Caco-2 (cell line): ENCODE measurements at regions not wholly inside any gene's neighbourhood (a gene's known extent, or its start where the extent isn't known, plus 50 kb on each side); places are given as distances from the start of the nearest gene placed in this dataset.

ENCODE experiments used
- BruUV-seq: library from RNA; stranded (reverse); fragments of 400-500 nt; replicated peaks from 2 replicates; lab custom pipeline; 2021; lab: Mats Ljungman, UMichigan
- CTCF ChIA-PET: fragments of 300-600 bp; sonication (Branson Sonifier 250); formaldehyde crosslinking; loops from one replicate; lab custom pipeline; 2022; ENCODE audit warnings: antibody characterized with exemption; lab: Charles Lee
- POLR2A ChIA-PET: fragments of 300-600 bp; sonication (Branson Sonifier 250); formaldehyde crosslinking; loops from one replicate; lab custom pipeline; 2022; ENCODE audit warnings: antibody characterized with exemption; lab: Charles Lee
- DNase-seq, 2 experiments: peaks; one replicate each; pipeline versions ENCODE4 v3.0.0 to v3.0.0-alpha.2; 2020 to 2022
- H3K27me3 ChIP-seq: replicated peaks from 2 replicates; pipeline ENCODE4 v1.6.0; 2011; ENCODE audit warnings: low read length; ENCODE audit not compliant: control insufficient read depth, insufficient read depth
- H3K36me3 ChIP-seq: 2 replicates; pipeline ENCODE4 v1.5.1; 2011; ENCODE audit warnings: low read length; ENCODE audit not compliant: control insufficient read depth, insufficient read depth
- H3K4me1 ChIP-seq: fragments of 250-450 bp; sonication (Bioruptor Pico); 2 replicates; pipeline ENCODE4 v1.5.1; 2020; ENCODE audit warnings: mild to moderate bottlenecking
- H3K4me3 ChIP-seq: 2 replicates; pipeline ENCODE4 v1.5.1; 2011; ENCODE audit warnings: low read depth, mild to moderate bottlenecking, control low read depth, low read length
- H3K9me3 ChIP-seq: fragments of 250-450 bp; sonication (Bioruptor Pico); 2 replicates; pipeline ENCODE4 v1.5.1; 2020; ENCODE audit warnings: mild to moderate bottlenecking, moderate library complexity
- H3K27ac Mint-ChIP-seq: one replicate; pipeline ENCODE4 v1.8.0; 2022; ENCODE audit warnings: mixed read lengths; ENCODE audit not compliant: unreplicated experiment
- H3K27me3 Mint-ChIP-seq: one replicate; pipeline ENCODE4 v1.8.0; 2022; ENCODE audit warnings: mixed read lengths; ENCODE audit not compliant: insufficient read depth, unreplicated experiment
- H3K36me3 Mint-ChIP-seq: one replicate; pipeline ENCODE4 v1.8.0; 2022; ENCODE audit warnings: mild to moderate bottlenecking, mixed read lengths; ENCODE audit not compliant: insufficient read depth, unreplicated experiment
- H3K4me1 Mint-ChIP-seq: one replicate; pipeline ENCODE4 v1.8.0; 2022; ENCODE audit warnings: low read depth, mixed read lengths; ENCODE audit not compliant: unreplicated experiment
- H3K4me3 Mint-ChIP-seq: one replicate; pipeline ENCODE4 v1.8.0; 2022; ENCODE audit warnings: mild to moderate bottlenecking, moderate library complexity, mixed read lengths; ENCODE audit not compliant: unreplicated experiment
- H3K9me3 Mint-ChIP-seq: one replicate; pipeline ENCODE4 v1.8.0; 2022; ENCODE audit warnings: mixed read lengths; ENCODE audit not compliant: unreplicated experiment
- intact Hi-C: fragments of 100-400 bp; cut with micrococcal nuclease; formaldehyde crosslinking; loops from one replicate; pipeline ENCODE4 v1.10.0; 2022; ENCODE audit not compliant: unreplicated experiment
- TF ChIP-seq, protein P1 (sequence below), 2 experiments: fragments of 200-600 bp in 1 of 2; IDR thresholded peaks; 1 replicate in 1 of 2; 2 replicates in 1 of 2; pipeline versions ENCODE4 v1.5.1 to v1.8.0; 2011 to 2022; ENCODE audit warnings: antibody characterized with exemption in 1 of 2, control low read depth in 1 of 2, inconsistent platforms in 1 of 2, low read depth in 1 of 2, low read length in 1 of 2, mild to moderate bottlenecking in 1 of 2, moderate library complexity in 1 of 2; ENCODE audit not compliant: insufficient read depth in 1 of 2, severe bottlenecking in 1 of 2, unreplicated experiment in 1 of 2

DNA sequence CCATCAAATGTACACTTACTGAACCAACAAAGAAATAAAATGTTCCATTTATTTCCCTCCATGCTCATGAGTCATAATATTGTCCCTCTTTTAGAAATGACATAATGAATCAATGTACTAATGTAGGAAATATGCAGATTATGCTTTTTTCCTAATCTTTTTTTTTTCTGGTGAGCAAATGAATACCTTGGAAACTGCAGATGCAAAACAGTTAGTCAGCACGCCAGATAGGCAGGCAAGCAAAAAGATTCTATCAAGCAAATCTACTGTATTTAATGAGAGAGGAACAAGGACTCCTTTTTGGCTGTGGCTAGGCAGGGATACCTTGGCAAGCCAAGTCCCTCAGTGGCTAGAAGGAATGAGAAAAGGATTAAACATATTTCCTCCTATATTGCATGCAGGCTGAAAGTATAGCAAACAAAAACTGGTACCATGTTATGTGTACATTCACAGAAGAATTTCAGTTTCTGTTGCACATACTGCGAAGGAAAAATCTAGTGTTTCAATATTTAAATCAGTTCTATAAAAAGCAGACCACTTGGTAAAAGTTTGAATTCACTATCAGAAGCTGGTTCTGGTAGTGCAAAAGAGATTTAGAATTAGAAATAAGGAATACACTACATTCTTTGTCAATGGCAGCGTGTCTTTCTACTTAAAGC, 605.4 kb downstream of the TLE1 start:
- no peaks in the 10 kb centered on the region for H3K9me3 Mint-ChIP-seq
- no peaks in the 10 kb centered on the region for H3K4me1 Mint-ChIP-seq
- TF ChIP-seq, protein P1, sequence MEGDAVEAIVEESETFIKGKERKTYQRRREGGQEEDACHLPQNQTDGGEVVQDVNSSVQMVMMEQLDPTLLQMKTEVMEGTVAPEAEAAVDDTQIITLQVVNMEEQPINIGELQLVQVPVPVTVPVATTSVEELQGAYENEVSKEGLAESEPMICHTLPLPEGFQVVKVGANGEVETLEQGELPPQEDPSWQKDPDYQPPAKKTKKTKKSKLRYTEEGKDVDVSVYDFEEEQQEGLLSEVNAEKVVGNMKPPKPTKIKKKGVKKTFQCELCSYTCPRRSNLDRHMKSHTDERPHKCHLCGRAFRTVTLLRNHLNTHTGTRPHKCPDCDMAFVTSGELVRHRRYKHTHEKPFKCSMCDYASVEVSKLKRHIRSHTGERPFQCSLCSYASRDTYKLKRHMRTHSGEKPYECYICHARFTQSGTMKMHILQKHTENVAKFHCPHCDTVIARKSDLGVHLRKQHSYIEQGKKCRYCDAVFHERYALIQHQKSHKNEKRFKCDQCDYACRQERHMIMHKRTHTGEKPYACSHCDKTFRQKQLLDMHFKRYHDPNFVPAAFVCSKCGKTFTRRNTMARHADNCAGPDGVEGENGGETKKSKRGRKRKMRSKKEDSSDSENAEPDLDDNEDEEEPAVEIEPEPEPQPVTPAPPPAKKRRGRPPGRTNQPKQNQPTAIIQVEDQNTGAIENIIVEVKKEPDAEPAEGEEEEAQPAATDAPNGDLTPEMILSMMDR (IDR thresholded peaks at IDR 0.05; ENCODE audit: insufficient read depth in 1 of 2, low read depth in 1 of 2, low read length in 1 of 2, severe bottlenecking in 1 of 2, unreplicated experiment in 1 of 2), result no peak
- Histone ChIP-seq H3K27me3 (no peaks in the 10 kb centered on the region), H3K4me3 (no peak overlapping the region), H3K4me1 (no peaks in the 10 kb centered on the region), H3K9me3 (no peaks in the 10 kb centered on the region), H3K36me3 (no peaks in the 10 kb centered on the region)
- H3K27ac Mint-ChIP-seq, result no peak overlapping the region
- no peak for DNase-seq
- peaks cover 2% of the 10 kb centered on the region for H3K27me3 Mint-ChIP-seq
- BruUV-seq, result no TSS peak
- no peaks in the 10 kb centered on the region for H3K36me3 Mint-ChIP-seq
- ChIA-PET CTCF (no interaction called here), POLR2A (no interaction called here)
- no peak overlapping the region for H3K4me3 Mint-ChIP-seq
- intact Hi-C loops, result no loop called here

DNA sequence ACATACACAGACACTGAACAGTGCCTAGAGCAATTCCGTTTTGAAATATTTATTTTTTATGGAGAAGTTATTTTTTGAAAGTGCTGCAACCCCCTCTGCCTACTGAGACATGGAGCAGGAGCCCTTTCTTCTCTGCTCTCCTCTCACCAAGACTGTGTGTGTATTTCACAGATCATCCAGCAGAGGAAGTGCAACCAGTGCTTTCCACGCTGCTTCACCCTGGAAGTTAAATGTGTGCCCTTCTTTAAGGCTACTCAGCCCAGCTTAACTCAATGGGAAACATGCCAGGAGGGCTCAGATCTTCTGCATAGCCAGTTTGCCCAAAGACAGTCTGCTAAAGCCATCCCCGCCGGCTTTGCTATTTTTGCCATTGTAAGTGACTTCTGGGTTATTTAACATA, 606.3 kb downstream of the TLE1 start:
- no peaks in the 10 kb centered on the region for H3K27me3 ChIP-seq
- no peaks in the 10 kb centered on the region for H3K36me3 ChIP-seq
- no peaks in the 10 kb centered on the region for H3K9me3 Mint-ChIP-seq
- ChIA-PET POLR2A (no interaction called here), CTCF (no interaction called here)
- TF ChIP-seq, protein P1 (IDR thresholded peaks at IDR 0.05; ENCODE audit: insufficient read depth in 1 of 2, low read depth in 1 of 2, low read length in 1 of 2, severe bottlenecking in 1 of 2, unreplicated experiment in 1 of 2), result no peak
- no peaks in the 10 kb centered on the region for H3K4me1 ChIP-seq
- intact Hi-C loops, result no loop called here
- DNase-seq, result no peak
- H3K4me1 Mint-ChIP-seq, result no peaks in the 10 kb centered on the region
- H3K4me3 ChIP-seq, result no peak overlapping the region
- no peak overlapping the region for H3K27ac Mint-ChIP-seq
- BruUV-seq, result no TSS peak
- H3K9me3 ChIP-seq, result no peaks in the 10 kb centered on the region
- no peak overlapping the region for H3K4me3 Mint-ChIP-seq
- H3K36me3 Mint-ChIP-seq, result no peaks in the 10 kb centered on the region
- peaks cover 2% of the 10 kb centered on the region for H3K27me3 Mint-ChIP-seq

DNA sequence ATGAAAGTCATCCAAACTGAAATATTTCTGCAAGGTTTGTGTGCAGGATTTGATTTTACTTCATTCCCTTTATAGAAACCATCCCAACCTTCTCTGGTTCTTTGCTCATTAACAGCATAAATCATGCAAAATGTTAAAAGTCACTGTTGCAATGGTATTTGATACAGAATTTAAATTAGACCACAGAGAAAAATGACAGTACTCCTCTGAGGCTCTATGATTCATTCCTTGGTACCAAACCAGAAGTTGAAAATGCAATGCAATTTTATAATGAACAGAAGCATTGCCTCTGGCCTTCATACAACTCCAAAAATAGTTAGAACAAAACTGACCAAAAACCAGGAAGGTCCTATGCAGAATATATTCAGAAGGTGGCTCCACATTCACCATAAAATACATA, 607.1 kb downstream of the TLE1 start:
- H3K36me3 Mint-ChIP-seq, result no peaks in the 10 kb centered on the region
- no TSS peak for BruUV-seq
- H3K27ac Mint-ChIP-seq, result no peak overlapping the region
- Histone ChIP-seq H3K4me3 (no peak overlapping the region), H3K4me1 (no peaks in the 10 kb centered on the region), H3K9me3 (no peaks in the 10 kb centered on the region), H3K27me3 (no peaks in the 10 kb centered on the region), H3K36me3 (no peaks in the 10 kb centered on the region)
- no peaks in the 10 kb centered on the region for H3K4me1 Mint-ChIP-seq
- intact Hi-C loops, result no loop called here
- peaks cover 2% of the 10 kb centered on the region for H3K27me3 Mint-ChIP-seq
- H3K9me3 Mint-ChIP-seq, result no peaks in the 10 kb centered on the region
- DNase-seq, result no peak
- ChIA-PET POLR2A (no interaction called here), CTCF (no interaction called here)
- H3K4me3 Mint-ChIP-seq, result no peak overlapping the region
- TF ChIP-seq, protein P1 (IDR thresholded peaks at IDR 0.05; ENCODE audit: insufficient read depth in 1 of 2, low read depth in 1 of 2, low read length in 1 of 2, severe bottlenecking in 1 of 2, unreplicated experiment in 1 of 2), result no peak
